NB4 (cell line): ENCODE measurements at regions not wholly inside any gene's neighbourhood (a gene's known extent, or its start where the extent isn't known, plus 50 kb on each side); places are given as distances from the start of the nearest gene placed in this dataset.

Source experiments
- MYC ChIP-seq: IDR thresholded peaks from 2 replicates; pipeline ENCODE4 v1.6.1; 2011; ENCODE audit warnings: low read depth, low read length
- POLR2A ChIP-seq: IDR thresholded peaks from 2 replicates; pipeline ENCODE4 v1.6.1; 2011; ENCODE audit warnings: mild to moderate bottlenecking; ENCODE audit not compliant: insufficient read length; ENCODE audit errors: extremely low read depth
- TF ChIP-seq, protein P1 (sequence below): IDR thresholded peaks from one replicate; pipeline ENCODE4 v1.5.1; 2012; ENCODE audit warnings: low read depth, low read length
- TF ChIP-seq, protein P2 (sequence below): IDR thresholded peaks from 2 replicates; pipeline ENCODE4 v1.6.1; 2011; ENCODE audit warnings: low read depth, low read length

DNA sequence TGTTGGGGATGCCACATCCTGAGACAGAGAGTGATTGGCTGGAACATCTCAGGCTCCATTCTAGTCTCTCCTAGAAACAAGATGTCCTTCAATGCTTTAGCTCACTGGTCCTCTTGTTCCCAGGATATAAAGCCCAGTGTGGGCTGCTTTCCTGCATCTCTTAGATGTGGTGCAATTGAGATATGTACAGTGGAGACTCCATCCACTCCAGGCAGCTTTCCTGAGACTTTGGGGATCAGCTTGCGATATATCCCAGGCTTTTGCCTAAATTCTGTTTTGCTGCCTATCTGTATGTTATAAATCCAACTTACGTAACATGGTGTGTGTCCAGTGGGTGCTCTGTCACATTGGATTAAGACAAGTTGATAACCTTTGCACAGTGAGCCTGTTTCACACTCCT is 264.9 kb downstream of the SUCLG1 start:
- TF ChIP-seq, protein P1, sequence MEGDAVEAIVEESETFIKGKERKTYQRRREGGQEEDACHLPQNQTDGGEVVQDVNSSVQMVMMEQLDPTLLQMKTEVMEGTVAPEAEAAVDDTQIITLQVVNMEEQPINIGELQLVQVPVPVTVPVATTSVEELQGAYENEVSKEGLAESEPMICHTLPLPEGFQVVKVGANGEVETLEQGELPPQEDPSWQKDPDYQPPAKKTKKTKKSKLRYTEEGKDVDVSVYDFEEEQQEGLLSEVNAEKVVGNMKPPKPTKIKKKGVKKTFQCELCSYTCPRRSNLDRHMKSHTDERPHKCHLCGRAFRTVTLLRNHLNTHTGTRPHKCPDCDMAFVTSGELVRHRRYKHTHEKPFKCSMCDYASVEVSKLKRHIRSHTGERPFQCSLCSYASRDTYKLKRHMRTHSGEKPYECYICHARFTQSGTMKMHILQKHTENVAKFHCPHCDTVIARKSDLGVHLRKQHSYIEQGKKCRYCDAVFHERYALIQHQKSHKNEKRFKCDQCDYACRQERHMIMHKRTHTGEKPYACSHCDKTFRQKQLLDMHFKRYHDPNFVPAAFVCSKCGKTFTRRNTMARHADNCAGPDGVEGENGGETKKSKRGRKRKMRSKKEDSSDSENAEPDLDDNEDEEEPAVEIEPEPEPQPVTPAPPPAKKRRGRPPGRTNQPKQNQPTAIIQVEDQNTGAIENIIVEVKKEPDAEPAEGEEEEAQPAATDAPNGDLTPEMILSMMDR: no peak
- no peak for TF ChIP-seq POLR2A
- no peak for TF ChIP-seq MYC
- TF ChIP-seq, protein P2, sequence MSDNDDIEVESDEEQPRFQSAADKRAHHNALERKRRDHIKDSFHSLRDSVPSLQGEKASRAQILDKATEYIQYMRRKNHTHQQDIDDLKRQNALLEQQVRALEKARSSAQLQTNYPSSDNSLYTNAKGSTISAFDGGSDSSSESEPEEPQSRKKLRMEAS: no peak
